OCI-LY3 (cell line): ENCODE measurements at regions not wholly inside any gene's neighbourhood (a gene's known extent, or its start where the extent isn't known, plus 50 kb on each side); places are given as distances from the start of the nearest gene placed in this dataset.

Experiments
- H2AFZ ChIP-seq: fragments of 200-600, 300-600 bp; shearing (Covaris generic); 2 replicates; pipeline ENCODE4 v1.6.0; 2014; ENCODE audit warnings: antibody characterized with exemption, low read depth, low read length
- H3K27ac ChIP-seq: fragments of 200-600, 300-600 bp; sonication (generic); 2 replicates; pipeline ENCODE4 v1.5.1; 2014; ENCODE audit warnings: mild to moderate bottlenecking, low read length, moderate library complexity, mixed read lengths
- H3K27me3 ChIP-seq: fragments of 200-600, 300-600 bp; sonication (generic); 2 replicates; pipeline ENCODE4 v1.6.1; 2014; ENCODE audit warnings: low read depth, low read length, mixed read lengths
- H3K36me3 ChIP-seq: fragments of 200-600, 300-600 bp; sonication (generic); replicated peaks from 2 replicates; pipeline ENCODE3; 2014; ENCODE audit warnings: low read depth, low read length, mixed read lengths
- H3K4me1 ChIP-seq: fragments of 300-600, 200-600 bp; sonication (generic); 2 replicates; pipeline ENCODE4 v1.6.1; 2014; ENCODE audit warnings: low read length, mixed read lengths
- H3K4me2 ChIP-seq: fragments of 200-600, 300-600 bp; sonication (generic); 2 replicates; pipeline ENCODE4 v1.6.1; 2014; ENCODE audit warnings: low read length, mixed read lengths
- H3K4me3 ChIP-seq: fragments of 300-600, 200-600 bp; sonication (generic); 2 replicates; pipeline ENCODE4 v1.5.1; 2014; ENCODE audit warnings: antibody characterized with exemption, mild to moderate bottlenecking, low read length, moderate library complexity
- H3K79me2 ChIP-seq: fragments of 300-600, 200-600 bp; shearing (Covaris generic); 2 replicates; pipeline ENCODE4 v1.6.1; 2014; ENCODE audit warnings: mild to moderate bottlenecking, low read length, mixed read lengths
- H3K9ac ChIP-seq: fragments of 300-600, 200-600 bp; shearing (Covaris generic); 2 replicates; pipeline ENCODE4 v1.6.0; 2014; ENCODE audit warnings: mild to moderate bottlenecking, low read length, moderate library complexity
- H3K9me3 ChIP-seq: fragments of 200-600, 300-600 bp; shearing (Covaris generic); 2 replicates; pipeline ENCODE4 v1.6.1; 2014; ENCODE audit warnings: low read length, mixed read lengths; ENCODE audit not compliant: insufficient read depth
- H4K20me1 ChIP-seq: fragments of 200-600, 300-600 bp; sonication (generic); 2 replicates; pipeline ENCODE4 v1.6.1; 2016; ENCODE audit warnings: low read length, mixed read lengths; ENCODE audit not compliant: insufficient read depth
- CTCF ChIP-seq: fragments of 200-600, 300-600 bp; sonication (generic); IDR thresholded peaks from 2 replicates; pipeline ENCODE4 v1.5.1; 2014; ENCODE audit warnings: antibody characterized with exemption, low read length, low read depth
- EZH2phosphoT487 ChIP-seq: fragments of 200-600 bp; shearing (Covaris generic); IDR thresholded peaks from 2 replicates; pipeline ENCODE4 v1.6.1; 2018; ENCODE audit warnings: antibody characterized with exemption, mixed run types, low read depth

GRCh38 chr16:65744401-65744800 is 622.1 kb upstream of the CDH5 start:
- TF ChIP-seq EZH2phosphoT487 (no peak), CTCF (no peak)
- H2AFZ ChIP-seq = no peak overlapping the region
- H3K79me2 ChIP-seq = no peaks in the 10 kb centered on the region
- H3K4me1 ChIP-seq = no peaks in the 10 kb centered on the region
- no peak overlapping the region for H3K4me3 ChIP-seq
- H3K9me3 ChIP-seq = no peaks in the 10 kb centered on the region
- H4K20me1 ChIP-seq = no peaks in the 10 kb centered on the region
- H3K9ac ChIP-seq = no peak overlapping the region
- no peak overlapping the region for H3K4me2 ChIP-seq
- no peaks in the 10 kb centered on the region for H3K36me3 ChIP-seq
- H3K27me3 ChIP-seq = peaks cover 3% of the 10 kb centered on the region; the same call in 1 of the 2 replicates
- no peak overlapping the region for H3K27ac ChIP-seq

GRCh38 chr16:65743558-65743957 is 621.7 kb upstream of the CDH11 start:
- Histone ChIP-seq H4K20me1 (no peaks in the 10 kb centered on the region), H2AFZ (no peak overlapping the region)

GRCh38 chr16:65740711-65741110 is 618.8 kb upstream of the CDH11 start:
- no peaks in the 10 kb centered on the region for H4K20me1 ChIP-seq
- H3K27me3 ChIP-seq = no peaks in the 10 kb centered on the region; the same call in 1 of the 2 replicates
- TF ChIP-seq CTCF (no peak), EZH2phosphoT487 (no peak)
- H3K9me3 ChIP-seq = no peaks in the 10 kb centered on the region
- H3K4me2 ChIP-seq = no peak overlapping the region
- no peaks in the 10 kb centered on the region for H3K4me1 ChIP-seq
- H3K9ac ChIP-seq = no peak overlapping the region
- no peaks in the 10 kb centered on the region for H3K79me2 ChIP-seq
- H3K4me3 ChIP-seq = no peak overlapping the region
- no peak overlapping the region for H2AFZ ChIP-seq
- no peaks in the 10 kb centered on the region for H3K36me3 ChIP-seq
- H3K27ac ChIP-seq = no peak overlapping the region

More at GRCh38 chr16:65743558-65743957, 621.7 kb upstream of the CDH11 start:
- Histone ChIP-seq H3K36me3 (no peaks in the 10 kb centered on the region), H3K4me1 (no peaks in the 10 kb centered on the region), H3K9ac (no peak overlapping the region), H3K4me3 (no peak overlapping the region), H3K4me2 (no peak overlapping the region), H3K9me3 (no peaks in the 10 kb centered on the region), H3K79me2 (no peaks in the 10 kb centered on the region), H3K27ac (no peak overlapping the region), H3K27me3 (no peaks in the 10 kb centered on the region; the same call in 1 of the 2 replicates)
- no peak for TF ChIP-seq EZH2phosphoT487
- no peak for TF ChIP-seq CTCF

- Histone ChIP-seq H3K79me2 (no peaks in the 10 kb centered on the region), H3K27ac (no peak overlapping the region), H3K4me2 (no peak overlapping the region), H3K27me3 (no peaks in the 10 kb centered on the region), H3K36me3 (no peaks in the 10 kb centered on the region), H4K20me1 (no peaks in the 10 kb centered on the region), H3K9me3 (no peaks in the 10 kb centered on the region), H3K4me3 (no peak overlapping the region), H2AFZ (no peak overlapping the region), H3K9ac (no peak overlapping the region), H3K4me1 (no peaks in the 10 kb centered on the region)
- TF ChIP-seq CTCF (no peak), EZH2phosphoT487 (no peak)
These were observed 617.7 kb upstream of the CDH11 start for GRCh38 chr16:65739518-65739917.
